ENCODE measurements at regions not wholly inside any gene's neighbourhood (a gene's known extent, or its start where the extent isn't known, plus 50 kb on each side); places are given as distances from the start of the nearest gene placed in this dataset.
A peak's percentile ranks its signal among the peaks of the same experiment; 100 is the strongest.
"Not testable (repeated sequence)": the region's sequence is repeated elsewhere in the genome, so short reads cannot be mapped to it uniquely, and the experiment has no call there.

DNA sequence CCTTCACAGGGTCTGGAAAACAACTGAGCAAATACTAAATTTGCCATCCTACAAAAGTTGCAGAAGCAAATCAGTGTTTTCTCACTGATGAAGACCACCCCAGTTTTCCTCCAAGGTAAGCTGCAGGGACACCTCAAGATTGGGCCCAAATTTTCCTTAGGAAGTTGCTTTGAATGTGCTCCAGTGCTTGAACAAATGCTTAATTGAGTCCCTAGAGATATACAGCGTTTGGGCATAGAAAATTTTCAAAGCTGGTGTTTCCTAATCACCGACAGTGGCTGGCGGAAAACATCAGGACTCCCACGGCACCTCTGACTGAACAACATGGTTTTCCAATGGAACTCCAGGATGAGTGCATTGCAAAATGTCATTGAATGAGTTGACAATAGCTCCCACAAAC, 92.5 kb upstream of the HMGA2 start:
- no peak for DNase-seq (ENCODE audit: low read depth)

GRCh38 chr12:65733643-65734042, 90.6 kb upstream of the HMGA2 start:
- DNase-seq (ENCODE audit: low read depth) = not testable (repeated sequence)

- DNase-seq (ENCODE audit: low read depth) = no peak
Observed at GRCh38 chr12:65734226-65734625, 90.1 kb upstream of the HMGA2 start.

GRCh38 chr12:65739606-65740005, 84.7 kb upstream of the HMGA2 start:
- no peak for DNase-seq (ENCODE audit: low read depth)

DNA sequence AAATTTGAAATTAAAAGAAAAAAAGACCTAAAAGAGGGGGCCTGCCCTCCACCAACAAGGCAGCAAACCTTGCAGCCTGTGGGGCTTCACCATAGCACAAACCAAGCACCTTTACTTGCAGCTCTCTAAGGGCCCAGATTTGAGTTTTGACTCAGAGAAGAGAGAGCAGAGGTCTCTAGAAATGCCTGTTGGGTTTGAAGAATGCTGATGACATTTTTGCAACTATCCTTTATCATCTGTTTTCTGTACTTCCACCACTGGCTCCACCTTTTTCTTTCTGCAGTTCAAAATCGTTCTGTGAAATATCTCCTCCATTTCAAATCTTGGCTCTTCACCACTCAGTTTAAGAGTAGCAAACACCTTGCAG, 83.8 kb upstream of the HMGA2 start:
- DNase-seq (ENCODE audit: low read depth) = no peak

DNA sequence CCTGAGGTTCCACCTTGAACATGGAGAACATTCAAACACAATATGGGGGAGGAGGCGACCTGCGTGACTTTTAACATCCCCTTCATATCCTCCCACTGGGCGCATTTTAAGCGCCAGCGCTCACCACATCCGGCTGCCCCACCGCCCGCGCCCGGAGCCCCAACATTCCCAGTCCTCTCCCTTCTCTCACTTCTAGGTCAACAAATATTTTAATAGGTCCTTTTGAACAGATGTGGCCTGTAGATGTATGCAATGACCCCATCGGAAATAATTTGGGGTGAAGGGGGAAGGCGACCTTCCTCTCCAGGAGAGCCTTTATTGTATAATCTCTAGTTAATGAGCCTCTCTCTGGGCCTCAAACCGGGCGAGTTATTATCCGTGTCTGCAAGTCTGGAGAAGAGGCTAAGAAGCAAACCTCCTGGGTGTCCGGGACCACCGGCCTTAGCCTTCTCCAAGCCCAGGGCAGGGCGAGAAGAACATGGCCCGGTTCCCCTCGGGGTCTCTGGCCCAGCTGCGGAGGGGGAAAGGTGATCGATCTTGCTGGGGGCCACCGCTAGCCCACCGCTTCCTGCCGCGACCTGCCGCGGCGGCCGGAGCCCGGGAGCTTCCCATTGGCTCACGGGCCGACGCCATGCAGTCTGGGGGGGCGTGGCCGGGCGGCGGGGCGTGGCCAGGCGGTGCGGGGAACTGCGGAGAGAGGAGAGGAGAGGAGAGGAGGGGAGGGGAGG, 83.2 kb upstream of the HMGA2 start:
- DNase-seq (ENCODE audit: low read depth) = peak; percentile 96

- DNase-seq (ENCODE audit: low read depth) = no peak
Observed at GRCh38 chr12:65741656-65742017, 82.6 kb upstream of the HMGA2 start.

DNA sequence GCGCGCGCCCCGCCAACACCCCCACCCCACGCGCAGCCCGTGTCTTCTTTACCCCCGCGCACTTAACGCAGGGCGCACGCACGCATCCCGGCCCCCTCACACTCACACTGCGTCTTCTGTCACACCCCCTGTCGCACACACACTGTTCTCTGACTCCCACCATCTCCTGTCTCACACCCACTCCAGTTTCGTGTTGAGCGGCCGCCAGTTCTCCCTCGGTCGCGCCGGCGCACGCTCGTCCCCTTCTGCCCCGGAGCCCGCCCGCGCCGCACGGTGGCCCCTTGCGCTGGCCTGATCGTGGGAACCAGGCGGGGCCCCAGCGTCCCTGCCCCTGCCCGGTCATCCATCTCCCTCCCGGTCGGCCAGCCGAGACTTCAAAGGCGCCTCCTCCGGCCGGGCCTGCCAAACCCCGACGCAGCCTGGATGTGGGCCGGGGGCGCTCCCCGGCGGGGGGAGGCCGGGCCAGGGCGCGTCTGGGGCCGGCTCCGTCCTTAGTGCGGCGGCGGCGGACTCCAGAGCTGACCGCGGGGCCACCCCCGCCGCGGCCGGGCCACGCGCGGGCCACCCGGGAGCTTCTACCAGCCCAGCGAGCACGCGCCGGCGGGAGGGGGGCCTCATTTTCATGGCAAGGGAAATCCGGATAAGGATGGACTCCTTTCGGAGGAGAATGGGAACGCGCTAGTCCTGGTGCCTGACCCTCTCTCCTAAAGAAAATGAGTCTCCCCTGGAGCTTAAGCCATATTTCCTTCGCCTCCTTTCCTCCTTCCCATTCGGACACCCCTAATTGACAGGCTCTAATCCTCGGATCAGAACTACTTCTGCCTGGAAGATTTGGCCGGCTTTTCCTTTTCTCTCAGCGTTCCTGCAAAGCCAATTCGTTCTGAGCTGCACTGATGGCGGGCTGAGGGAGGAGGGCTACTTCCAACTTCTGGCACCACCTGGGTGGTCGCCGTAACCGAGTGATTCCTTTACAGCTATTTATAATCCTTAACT, 82.0 kb upstream of the HMGA2 start:
- peak; percentile 83 for DNase-seq (ENCODE audit: low read depth)

GRCh38 chr12:65744236-65744840, 79.9 kb upstream of the HMGA2 start:
- DNase-seq (ENCODE audit: low read depth) = not testable (repeated sequence)

DNA sequence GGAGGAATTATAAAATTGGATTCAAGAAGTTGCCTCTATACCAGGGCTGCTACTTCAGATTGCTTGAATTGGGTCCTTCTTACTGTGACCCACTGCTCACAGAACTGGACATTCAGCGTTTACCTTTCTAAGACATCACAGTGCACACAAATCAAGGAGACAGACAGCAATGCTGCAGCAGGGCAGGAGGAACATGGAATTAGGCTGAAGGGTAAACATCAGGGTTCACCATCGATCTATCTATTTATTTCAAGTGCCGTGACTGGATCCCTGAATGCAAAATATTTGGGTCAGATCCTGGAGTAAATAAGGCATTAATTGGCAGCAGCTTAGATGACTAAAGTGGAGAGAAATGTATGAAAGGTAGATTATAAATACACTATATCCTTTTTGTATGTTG, 76.9 kb upstream of the HMGA2 start:
- no peak for DNase-seq (ENCODE audit: low read depth)

- DNase-seq (ENCODE audit: low read depth) = no peak
Observed at GRCh38 chr12:65748332-65748731, 76.0 kb upstream of the HMGA2 start.

GRCh38 chr12:65754290-65754689, 70.0 kb upstream of the HMGA2 start:
- DNase-seq (ENCODE audit: low read depth) = no peak

- no peak for DNase-seq (ENCODE audit: low read depth)
Observed at GRCh38 chr12:65754744-65755595, 69.3 kb upstream of the HMGA2 start.

DNA sequence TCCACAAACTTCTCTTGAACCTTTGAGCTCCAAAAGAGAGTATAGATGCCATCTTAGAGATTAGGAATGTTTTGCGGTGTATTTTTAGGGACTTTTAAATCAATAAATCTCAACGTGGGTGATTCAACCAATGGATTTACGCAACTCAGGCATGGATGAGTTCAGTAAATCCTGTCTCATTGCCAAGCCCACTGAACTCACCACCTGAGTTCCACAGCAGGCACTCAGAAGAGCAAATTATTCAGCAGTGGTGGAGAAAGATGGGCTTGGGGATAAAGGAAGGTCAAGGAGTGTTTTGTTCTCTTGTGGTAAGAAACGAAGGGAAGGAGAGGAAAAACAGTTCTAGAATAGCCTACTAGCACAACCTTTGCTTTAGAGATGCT, 68.7 kb upstream of the HMGA2 start:
- DNase-seq (ENCODE audit: low read depth) = no peak

DNA sequence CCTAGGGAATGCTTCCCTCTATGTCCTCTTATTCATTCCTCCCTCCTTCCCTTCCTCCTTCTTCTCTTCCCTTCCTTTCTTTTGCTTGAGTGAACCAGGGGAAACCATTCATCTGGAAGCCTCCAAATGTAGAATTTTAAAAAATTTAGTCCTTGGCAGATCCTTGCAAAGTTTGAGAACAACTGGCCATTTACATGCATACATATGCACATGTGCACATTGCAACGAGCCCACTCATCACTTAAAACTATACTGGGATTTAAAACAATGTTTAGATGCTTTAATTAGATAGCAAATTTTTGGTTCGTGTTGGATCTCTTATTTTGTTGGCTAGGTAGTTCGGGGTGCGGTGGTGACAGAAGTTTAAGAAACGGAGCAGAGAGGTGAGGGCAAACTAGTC, 68.0 kb upstream of the HMGA2 start:
- DNase-seq (ENCODE audit: low read depth) = no peak

- DNase-seq (ENCODE audit: low read depth) = peak; percentile 34
Observed at GRCh38 chr12:65756956-65757511, 67.2 kb upstream of the HMGA2 start.

DNA sequence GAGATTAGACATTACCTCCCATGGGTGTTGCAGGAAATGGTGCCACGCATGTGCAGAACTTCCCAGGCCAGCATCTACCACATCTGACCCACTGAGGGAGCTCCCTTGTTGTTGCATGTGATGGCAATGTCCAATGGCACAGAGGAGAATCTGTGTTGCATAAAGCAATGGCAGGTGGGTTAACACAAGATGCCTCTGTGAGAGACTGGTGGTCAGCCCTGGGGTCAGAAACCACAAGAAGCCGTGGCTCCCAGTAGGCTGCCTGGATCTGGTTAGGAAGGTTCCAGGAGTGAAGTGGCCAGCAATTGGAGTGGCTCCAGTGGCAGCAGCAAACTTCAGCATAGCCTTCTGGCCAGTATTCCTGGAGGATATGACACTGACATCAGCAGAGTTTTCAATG, 65.9 kb upstream of the HMGA2 start:
- DNase-seq (ENCODE audit: low read depth) = no peak

GRCh38 chr12:65759735-65760134, 64.5 kb upstream of the HMGA2 start:
- no peak for DNase-seq (ENCODE audit: low read depth)

- no peak for DNase-seq (ENCODE audit: low read depth)
Observed at GRCh38 chr12:65761301-65761700, 63.0 kb upstream of the HMGA2 start.

DNA sequence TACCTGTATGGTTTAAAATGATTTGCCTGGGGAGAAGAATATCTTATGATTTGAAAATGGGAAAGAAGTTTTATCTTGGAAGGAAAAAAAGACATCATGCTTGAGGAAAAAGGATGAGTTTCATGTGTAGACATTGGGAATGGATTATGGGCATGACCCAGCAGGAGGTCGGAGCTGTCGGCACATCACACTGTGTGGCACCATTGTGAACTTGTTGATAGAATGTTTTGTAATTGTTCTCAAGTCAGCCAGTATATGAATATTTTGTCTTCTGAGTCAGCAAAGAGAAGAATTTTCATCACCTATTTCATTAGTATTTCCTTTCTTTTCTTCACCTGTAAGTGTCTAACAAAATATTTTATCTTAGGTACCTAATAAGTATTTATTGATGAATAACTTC, 60.0 kb upstream of the HMGA2 start:
- DNase-seq (ENCODE audit: low read depth) = no peak

DNA sequence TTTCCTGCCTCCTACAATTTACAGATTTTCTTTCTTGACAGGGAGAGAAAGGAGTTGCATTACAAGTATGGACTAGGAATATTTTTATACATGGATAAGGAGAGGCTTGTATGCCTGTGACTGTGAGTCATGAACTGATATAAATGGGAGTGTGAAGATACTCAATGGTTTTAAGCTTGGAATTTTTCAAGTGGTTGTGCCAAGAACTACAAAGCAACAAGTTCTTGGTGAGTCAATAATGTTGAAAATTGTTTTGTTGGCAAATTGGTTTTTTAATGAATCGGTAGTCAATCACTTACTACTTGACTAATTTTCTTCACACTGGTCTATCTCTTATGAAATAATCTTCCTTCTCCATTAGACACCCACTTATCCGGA, 58.9 kb upstream of the HMGA2 start:
- DNase-seq (ENCODE audit: low read depth) = peak; percentile 24

DNA sequence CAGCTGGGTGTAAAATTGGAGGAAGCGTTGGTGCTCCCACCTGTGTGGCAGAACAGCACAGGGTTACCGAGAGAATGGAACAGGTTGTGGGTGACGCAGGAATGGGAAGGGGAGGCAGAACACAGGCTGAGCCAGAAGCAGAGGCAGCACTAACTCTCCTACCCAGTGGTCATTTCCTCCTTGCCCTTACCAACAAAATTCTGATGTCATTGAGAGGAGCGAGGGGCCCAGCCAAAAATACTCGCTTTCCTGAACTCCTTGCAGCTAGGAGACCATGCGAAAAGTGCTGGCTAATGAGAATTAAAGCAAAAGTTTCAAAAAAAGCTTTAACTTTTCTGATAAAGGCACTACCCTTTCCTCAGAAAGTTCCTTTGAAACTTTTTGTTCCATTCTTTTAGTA, 54.4 kb upstream of the HMGA2 start:
- no peak for DNase-seq (ENCODE audit: low read depth)
